Left lung (tissue), 4 donors: ENCODE measurements at regions not wholly inside any gene's neighbourhood (a gene's known extent, or its start where the extent isn't known, plus 50 kb on each side); places are given as distances from the start of the nearest gene placed in this dataset.

ENCODE experiments used
- ATAC-seq: fragments of 200-7000 bp; cut with Tn5 transposase; one replicate; pipeline ENCODE4 v1.9.1; 2020; ENCODE audit warnings: moderate library complexity
- DNase-seq, 4 donors: peaks; one replicate each; pipeline ENCODE4 v3.0.0-alpha.2; 2013 to 2020
- H3K27ac ChIP-seq, 2 donors: fragments of 200-600 bp; sonication (generic) in 1 of 2; one replicate each; pipeline versions ENCODE4 v1.5.0 to v1.8.0; 2020 to 2021
- H3K27me3 ChIP-seq, 2 donors: fragments of 200-600 bp; sonication (generic) in 1 of 2; one replicate each; pipeline versions ENCODE4 v1.5.0 to v1.8.0; 2020 to 2021
- H3K36me3 ChIP-seq, 2 donors: fragments of 200-600 bp; sonication (generic) in 1 of 2; one replicate each; pipeline versions ENCODE4 v1.5.0 to v1.8.0; 2020 to 2021
- H3K4me1 ChIP-seq, 2 donors: fragments of 200-600 bp; one replicate each; pipeline ENCODE4 v1.8.0; 2021
- H3K4me3 ChIP-seq, 2 donors: fragments of 200-600 bp; sonication (generic) in 1 of 2; one replicate each; pipeline versions ENCODE4 v1.5.0 to v1.8.0; 2020 to 2021; ENCODE audit warnings: mild to moderate bottlenecking in 1 of 2
- H3K9me3 ChIP-seq, 2 donors: fragments of 200-600 bp; sonication (generic) in 1 of 2; one replicate each; pipeline versions ENCODE4 v1.5.0 to v1.8.0; 2020 to 2021
- intact Hi-C, 2 donors: fragments of 100-400 bp; cut with DNase I; formaldehyde crosslinking; loops; one replicate each; pipeline versions ENCODE4 v1.11.2 to v1.14.2; 2022
- TF ChIP-seq, protein P1 (sequence below), 2 donors: fragments of 200-600 bp; sonication (generic) in 1 of 2; IDR thresholded peaks; one replicate each; pipeline versions ENCODE4 v1.5.0 to v1.8.0; 2021; ENCODE audit warnings: antibody characterized with exemption in 2 of 2
- donor health status: DM: no; HTN: yes; CAD: no.
- donor health status: DM: no; HTN: no; CAD: no.

- Histone ChIP-seq H3K4me1 (no peaks in the 10 kb centered on the region), H3K36me3 (no peaks in the 10 kb centered on the region), H3K27ac (no peak overlapping the region), H3K9me3 (no peaks in the 10 kb centered on the region), H3K4me3 (no peak overlapping the region), H3K27me3 (no peaks in the 10 kb centered on the region)
- ATAC-seq (peak; percentile 70), DNase-seq (peak in 2 of 4 donors; percentile 54 to 73)
- intact Hi-C loops, result loop anchor here in 1 of 2 donors (10.0 kb wide), 1 partner anchor 224 kb away; no protein-coding TSS in a partner anchor
- TF ChIP-seq, protein P1, sequence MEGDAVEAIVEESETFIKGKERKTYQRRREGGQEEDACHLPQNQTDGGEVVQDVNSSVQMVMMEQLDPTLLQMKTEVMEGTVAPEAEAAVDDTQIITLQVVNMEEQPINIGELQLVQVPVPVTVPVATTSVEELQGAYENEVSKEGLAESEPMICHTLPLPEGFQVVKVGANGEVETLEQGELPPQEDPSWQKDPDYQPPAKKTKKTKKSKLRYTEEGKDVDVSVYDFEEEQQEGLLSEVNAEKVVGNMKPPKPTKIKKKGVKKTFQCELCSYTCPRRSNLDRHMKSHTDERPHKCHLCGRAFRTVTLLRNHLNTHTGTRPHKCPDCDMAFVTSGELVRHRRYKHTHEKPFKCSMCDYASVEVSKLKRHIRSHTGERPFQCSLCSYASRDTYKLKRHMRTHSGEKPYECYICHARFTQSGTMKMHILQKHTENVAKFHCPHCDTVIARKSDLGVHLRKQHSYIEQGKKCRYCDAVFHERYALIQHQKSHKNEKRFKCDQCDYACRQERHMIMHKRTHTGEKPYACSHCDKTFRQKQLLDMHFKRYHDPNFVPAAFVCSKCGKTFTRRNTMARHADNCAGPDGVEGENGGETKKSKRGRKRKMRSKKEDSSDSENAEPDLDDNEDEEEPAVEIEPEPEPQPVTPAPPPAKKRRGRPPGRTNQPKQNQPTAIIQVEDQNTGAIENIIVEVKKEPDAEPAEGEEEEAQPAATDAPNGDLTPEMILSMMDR (IDR thresholded peaks at IDR 0.05), result peak; percentile 57 to 66
Measured at GRCh38 chr10:105950410-105950809, 1214.1 kb downstream of the SORCS1 start.

GRCh38 chr10:105949721-105950120 lies 1214.8 kb downstream of the SORCS1 start:
- H3K9me3 ChIP-seq, result no peaks in the 10 kb centered on the region
- TF ChIP-seq, protein P1 (IDR thresholded peaks at IDR 0.05), result no peak
- no peaks in the 10 kb centered on the region for H3K4me1 ChIP-seq
- H3K27me3 ChIP-seq, result no peaks in the 10 kb centered on the region
- intact Hi-C loops, result loop anchor here in 1 of 2 donors (10.0 kb wide), 1 partner anchor 225 kb away; no protein-coding TSS in a partner anchor
- H3K36me3 ChIP-seq, result no peaks in the 10 kb centered on the region
- ATAC-seq, result no peak
- no peak overlapping the region for H3K27ac ChIP-seq
- no peak overlapping the region for H3K4me3 ChIP-seq
- peak in 2 of 4 donors; percentile 24 to 63 for DNase-seq

DNA sequence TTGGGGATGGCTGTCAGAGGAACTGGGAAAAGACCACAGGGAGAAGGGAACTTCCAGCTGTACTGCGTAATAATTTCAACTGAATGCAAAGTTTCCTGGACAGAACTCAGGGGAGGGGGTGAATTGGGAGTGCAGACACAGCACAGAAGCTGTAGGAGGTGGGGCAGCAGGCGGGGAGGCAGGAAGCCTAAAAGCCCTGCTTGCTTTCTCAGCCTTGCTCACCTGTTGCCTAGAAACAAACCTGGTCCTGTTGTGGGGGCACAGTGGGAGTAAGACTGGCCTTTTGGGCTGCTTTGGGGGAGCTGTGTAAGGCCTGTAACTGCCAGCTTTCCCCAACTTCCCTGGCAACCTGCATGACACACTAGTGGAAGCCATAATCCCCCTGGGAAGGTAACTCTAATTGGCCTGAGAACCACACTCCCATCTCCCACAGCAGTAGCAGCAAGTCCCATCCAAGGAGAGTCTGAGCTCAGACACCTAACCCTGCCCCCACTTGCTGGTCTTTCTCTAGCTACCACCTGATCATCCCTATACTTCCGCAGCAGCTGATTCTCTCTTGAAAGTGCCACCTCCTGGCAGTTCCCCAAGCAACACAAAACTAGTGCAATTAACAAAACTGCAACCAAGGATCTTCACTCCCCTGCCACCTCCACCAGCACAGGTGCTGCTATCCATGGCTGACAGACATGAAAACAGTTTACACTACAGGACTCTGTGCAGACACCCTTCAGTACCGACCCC lies 1239.3 kb downstream of the SORCS1 start:
- ATAC-seq (no peak), DNase-seq (no peak)
- TF ChIP-seq, protein P1 (IDR thresholded peaks at IDR 0.05), result no peak
- Histone ChIP-seq H3K9me3 (peaks cover 0 to 10% of the 10 kb centered on the region in 2 donors), H3K27ac (no peak overlapping the region), H3K4me1 (no peaks in the 10 kb centered on the region), H3K36me3 (no peaks in the 10 kb centered on the region), H3K4me3 (no peak overlapping the region), H3K27me3 (no peaks in the 10 kb centered on the region)
- intact Hi-C loops, result no loop called here

DNA sequence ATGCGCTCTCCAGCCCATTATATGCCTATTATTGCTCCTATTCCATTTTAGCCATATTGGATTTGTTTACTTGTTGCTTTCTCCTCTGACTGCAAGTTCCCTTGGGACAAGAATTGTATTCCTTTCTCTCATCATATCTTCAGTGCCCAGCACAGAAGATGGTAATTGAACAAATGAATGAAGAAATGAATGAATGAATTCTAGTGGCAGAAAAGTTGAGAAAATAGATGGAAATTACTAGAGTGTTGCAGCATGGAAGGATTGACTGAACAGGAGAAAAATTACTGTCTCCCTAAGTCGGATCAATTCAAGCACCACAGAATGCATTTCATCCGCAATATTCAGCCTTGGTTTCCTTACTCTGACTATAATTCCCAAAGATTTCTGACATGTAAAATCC lies 1243.2 kb downstream of the SORCS1 start:
- Histone ChIP-seq H3K27ac (no peak overlapping the region), H3K36me3 (no peaks in the 10 kb centered on the region), H3K9me3 (peaks cover 0 to 3% of the 10 kb centered on the region in 2 donors), H3K4me1 (no peaks in the 10 kb centered on the region), H3K4me3 (no peak overlapping the region), H3K27me3 (no peaks in the 10 kb centered on the region)
- TF ChIP-seq, protein P1 (IDR thresholded peaks at IDR 0.05), result no peak
- ATAC-seq, result no peak
- no peak for DNase-seq
- intact Hi-C loops, result no loop called here

DNA sequence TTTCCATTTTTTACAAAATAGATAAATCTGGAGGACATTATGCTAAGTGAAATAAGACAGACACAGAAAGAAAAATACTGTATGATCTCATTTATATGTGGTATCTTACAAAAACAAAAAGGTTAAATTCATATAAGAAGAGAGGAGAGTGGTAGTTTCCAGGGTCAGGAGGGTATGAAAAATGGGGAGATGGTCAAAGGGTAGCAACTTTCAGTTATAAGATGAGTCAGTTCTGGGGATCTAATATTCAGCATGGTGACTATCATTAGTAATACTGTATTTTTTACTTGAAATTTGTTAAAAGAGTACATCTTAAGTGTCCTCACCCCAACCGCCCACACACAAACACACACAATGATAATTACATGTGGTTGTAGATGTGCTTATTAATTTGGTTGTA lies 1250.1 kb downstream of the SORCS1 start:
- intact Hi-C loops, result no loop called here
- no peaks in the 10 kb centered on the region for H3K9me3 ChIP-seq
- TF ChIP-seq, protein P1 (IDR thresholded peaks at IDR 0.05), result no peak
- no peak overlapping the region for H3K27ac ChIP-seq
- DNase-seq (no peak), ATAC-seq (no peak)
- no peaks in the 10 kb centered on the region for H3K4me1 ChIP-seq
- H3K27me3 ChIP-seq, result no peaks in the 10 kb centered on the region
- H3K36me3 ChIP-seq, result no peaks in the 10 kb centered on the region
- H3K4me3 ChIP-seq, result no peak overlapping the region
